Breast epithelium (tissue), 3 donors: ENCODE measurements at regions not wholly inside any gene's neighbourhood (a gene's known extent, or its start where the extent isn't known, plus 50 kb on each side); places are given as distances from the start of the nearest gene placed in this dataset.

ENCODE experiments used
- CTCF ChIP-seq, 3 donors: fragments of 450-650 bp; IDR thresholded peaks; one replicate each; pipeline ENCODE4 v1.5.1; 2016 to 2017; ENCODE audit warnings: antibody characterized with exemption in 3 of 3, mild to moderate bottlenecking in 3 of 3, moderate library complexity in 3 of 3
- POLR2A ChIP-seq: fragments of 450-650 bp; IDR thresholded peaks from one replicate; pipeline ENCODE4 v1.6.1; 2016; ENCODE audit warnings: antibody characterized with exemption, mild to moderate bottlenecking, moderate library complexity
- POLR2AphosphoS5 ChIP-seq, 3 donors: sonication (generic); formaldehyde crosslinking; IDR thresholded peaks; one replicate each; pipeline ENCODE4 v1.6.1; 2017; ENCODE audit warnings: antibody characterized with exemption in 3 of 3

GRCh38 chr7:47032536-47032908, 549.4 kb downstream of the TNS3 start:
- no peak for TF ChIP-seq CTCF (IDR thresholded peaks at IDR 0.05)
- no peak for TF ChIP-seq POLR2A
- no peak for TF ChIP-seq POLR2AphosphoS5 (IDR thresholded peaks at IDR 0.05)
